ENCODE measurements at regions not wholly inside any gene's neighbourhood (a gene's known extent, or its start where the extent isn't known, plus 50 kb on each side); places are given as distances from the start of the nearest gene placed in this dataset.

- no peak for DNase-seq (ENCODE audit: low read depth)
Measured at GRCh38 chr15:36469311-36469966, 110.0 kb upstream of the CDIN1 start.

GRCh38 chr15:36472672-36473071 lies 106.8 kb upstream of the CDIN1 start:
- no peak for DNase-seq (ENCODE audit: low read depth)

GRCh38 chr15:36478561-36478960 lies 100.9 kb upstream of the CDIN1 start:
- no peak for DNase-seq (ENCODE audit: low read depth)

GRCh38 chr15:36479200-36479896 lies 100.1 kb upstream of the CDIN1 start:
- DNase-seq (ENCODE audit: low read depth) = no peak

DNA sequence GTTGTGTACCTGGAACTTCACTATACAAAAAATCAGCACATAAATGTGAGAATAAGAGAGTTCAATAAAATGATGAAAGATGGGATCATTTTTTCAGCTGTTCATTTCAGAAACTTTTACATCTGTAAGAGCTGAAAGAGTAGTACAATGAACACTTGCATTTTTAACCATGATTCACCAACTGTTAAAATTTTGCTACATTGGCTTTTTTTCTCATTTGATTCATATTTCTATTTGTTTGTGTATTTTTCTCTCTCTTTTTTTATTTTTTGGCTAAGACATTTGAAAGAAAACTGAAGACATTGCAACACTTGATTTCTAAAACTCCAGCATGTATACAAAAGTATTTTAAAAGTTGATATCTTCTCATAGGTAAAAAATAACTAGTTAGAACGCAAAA lies 98.3 kb upstream of the CDIN1 start:
- no peak for DNase-seq (ENCODE audit: low read depth)

- no peak for DNase-seq (ENCODE audit: low read depth)
Measured at GRCh38 chr15:36483409-36483808, 96.0 kb upstream of the CDIN1 start.

GRCh38 chr15:36484038-36484778 lies 95.2 kb upstream of the CDIN1 start:
- no peak for DNase-seq (ENCODE audit: low read depth)

DNA sequence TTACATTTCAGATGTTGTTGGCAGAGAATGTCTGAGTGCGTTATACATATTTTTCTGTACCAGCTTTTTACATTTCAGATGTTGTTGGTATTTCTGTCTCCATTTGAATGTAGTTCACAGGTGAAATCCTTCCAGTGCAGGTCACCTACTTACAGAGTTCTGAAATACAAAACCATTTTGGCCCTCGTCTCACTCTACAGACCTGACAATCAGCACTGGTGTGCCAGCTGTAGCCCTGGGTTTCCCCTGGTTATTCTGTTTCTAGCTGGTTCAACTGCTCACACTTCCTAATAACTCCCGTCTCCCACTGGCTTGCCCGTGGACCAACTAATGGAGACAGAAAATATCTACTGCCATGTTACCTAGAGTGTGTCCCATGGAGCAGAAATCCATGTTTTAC lies 87.5 kb upstream of the CDIN1 start:
- DNase-seq (ENCODE audit: low read depth) = no peak

GRCh38 chr15:36495456-36495991 lies 83.9 kb upstream of the CDIN1 start:
- DNase-seq (ENCODE audit: low read depth) = no peak

GRCh38 chr15:36497901-36498300 lies 81.5 kb upstream of the CDIN1 start:
- no peak for DNase-seq (ENCODE audit: low read depth)

DNA sequence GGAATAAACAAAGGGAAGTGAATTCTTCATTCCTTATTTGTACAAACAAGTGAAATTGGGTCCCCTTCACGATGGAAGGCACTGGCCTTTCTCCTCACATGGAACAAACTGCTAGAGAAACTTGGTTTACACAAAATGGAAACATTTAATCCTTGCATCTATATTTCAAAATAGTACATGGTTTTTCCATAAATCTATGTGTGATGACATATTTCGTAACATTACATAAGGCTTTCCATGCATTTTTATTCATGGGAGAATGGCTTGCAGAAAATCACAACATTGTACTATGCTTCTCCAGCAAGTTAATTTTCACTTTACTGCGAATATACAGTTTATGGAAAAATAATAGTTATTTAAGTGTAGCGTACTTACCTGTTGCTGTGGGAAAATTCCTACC lies 81.0 kb upstream of the CDIN1 start:
- DNase-seq (ENCODE audit: low read depth) = no peak

GRCh38 chr15:36498916-36499315 lies 80.5 kb upstream of the CDIN1 start:
- DNase-seq (ENCODE audit: low read depth) = no peak

- DNase-seq (ENCODE audit: low read depth) = no peak
Measured at GRCh38 chr15:36499412-36500389, 79.7 kb upstream of the CDIN1 start.

DNA sequence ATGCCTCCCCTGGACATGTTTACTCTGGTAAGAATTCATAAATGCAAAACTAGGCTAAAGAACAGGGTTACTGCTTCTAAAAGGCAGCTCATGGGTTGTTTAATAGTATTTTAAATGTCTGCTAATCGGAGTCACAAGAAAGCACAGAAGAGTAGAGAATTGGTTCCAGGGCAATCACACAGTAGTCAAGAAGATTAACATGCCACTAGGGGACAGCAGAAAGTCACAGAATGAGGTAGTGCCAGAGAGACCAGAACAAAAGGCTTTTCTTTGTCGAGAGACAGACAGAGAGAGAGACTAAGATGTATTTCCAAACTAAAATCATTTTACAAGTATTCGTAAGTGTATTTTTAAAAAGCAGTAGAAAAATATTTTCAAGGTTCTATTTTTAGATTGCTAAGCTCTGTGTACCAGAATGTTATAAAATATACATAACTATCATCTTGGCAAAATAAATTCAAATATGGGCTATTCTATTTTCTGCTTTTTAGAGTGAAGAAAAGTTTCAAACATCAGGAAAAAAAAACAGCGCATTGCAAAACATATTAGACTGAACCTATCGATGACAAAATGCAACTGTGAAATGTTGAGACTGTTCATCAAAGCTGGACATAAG lies 78.3 kb upstream of the CDIN1 start:
- peak; percentile 41 for DNase-seq (ENCODE audit: low read depth)

GRCh38 chr15:36502509-36502908 lies 76.9 kb upstream of the CDIN1 start:
- DNase-seq (ENCODE audit: low read depth) = no peak

DNA sequence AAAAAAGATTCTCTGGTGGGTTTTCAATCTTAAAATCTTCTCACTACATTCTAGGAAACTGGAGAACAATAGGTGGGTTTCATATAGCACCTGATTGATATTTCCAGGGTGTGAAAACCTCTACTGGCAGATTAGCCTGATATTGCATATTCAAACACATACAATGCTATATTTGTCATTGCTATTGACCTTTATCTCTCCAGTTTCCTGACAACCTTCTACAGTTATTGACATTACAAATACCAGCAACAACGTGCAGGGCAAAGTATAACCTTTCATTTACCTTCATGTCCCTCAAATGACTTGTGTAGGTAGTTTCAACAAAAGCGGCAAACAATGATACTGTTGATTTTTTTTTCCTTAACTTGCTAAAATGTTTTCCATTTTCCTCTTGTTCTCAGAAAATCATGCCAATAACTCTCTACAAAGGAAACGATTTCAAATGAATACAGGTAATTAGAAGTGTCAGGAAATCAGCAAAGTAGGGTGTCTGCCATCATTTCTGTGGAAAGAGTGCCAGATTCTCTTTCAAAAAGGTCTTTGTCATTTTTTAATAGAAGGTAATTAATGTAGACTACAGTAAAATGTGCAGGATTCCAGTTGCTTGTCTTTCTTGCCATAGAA lies 72.6 kb upstream of the CDIN1 start:
- DNase-seq (ENCODE audit: low read depth) = no peak

GRCh38 chr15:36507458-36507857 lies 72.0 kb upstream of the CDIN1 start:
- no peak for DNase-seq (ENCODE audit: low read depth)

GRCh38 chr15:36511594-36511993 lies 67.8 kb upstream of the CDIN1 start:
- DNase-seq (ENCODE audit: low read depth) = no peak

- DNase-seq (ENCODE audit: low read depth) = no peak
Measured at GRCh38 chr15:36517758-36518157, 61.7 kb upstream of the CDIN1 start.

GRCh38 chr15:36519067-36519466 lies 60.4 kb upstream of the CDIN1 start:
- DNase-seq (ENCODE audit: low read depth) = no peak

GRCh38 chr15:36525430-36525829 lies 54.0 kb upstream of the CDIN1 start:
- DNase-seq (ENCODE audit: low read depth) = no peak

Data from HS-27A (cell line).